SK-N-SH (cell line): ENCODE measurements at regions not wholly inside any gene's neighbourhood (a gene's known extent, or its start where the extent isn't known, plus 50 kb on each side); places are given as distances from the start of the nearest gene placed in this dataset.

Source experiments
- EZH2phosphoT487 ChIP-seq: fragments of 200-600 bp; sonication (generic); IDR thresholded peaks from 2 replicates; pipeline ENCODE4 v1.6.1; 2017; ENCODE audit warnings: low read depth, mixed run types, mild to moderate bottlenecking, antibody characterized with exemption, moderate library complexity, borderline replicate concordance
- POLR2AphosphoS5 ChIP-seq: IDR thresholded peaks from 2 replicates; pipeline ENCODE4 v1.6.1; 2012; ENCODE audit warnings: low read depth, low read length
- RCOR1 ChIP-seq: fragments of 150-350 bp; IDR thresholded peaks from 2 replicates; pipeline ENCODE4 v1.6.1; 2017; ENCODE audit warnings: antibody characterized with exemption, low read length
- TAF1 ChIP-seq: IDR thresholded peaks from 2 replicates; pipeline ENCODE4 v1.6.1; 2012; ENCODE audit warnings: low read depth, mild to moderate bottlenecking, low read length, moderate library complexity, borderline replicate concordance
- TF ChIP-seq, protein P1 (sequence below): fragments of 200-600 bp; sonication (generic); IDR thresholded peaks from 2 replicates; pipeline ENCODE4 v1.6.1; 2017; ENCODE audit warnings: antibody characterized with exemption, mild to moderate bottlenecking, moderate library complexity

DNA sequence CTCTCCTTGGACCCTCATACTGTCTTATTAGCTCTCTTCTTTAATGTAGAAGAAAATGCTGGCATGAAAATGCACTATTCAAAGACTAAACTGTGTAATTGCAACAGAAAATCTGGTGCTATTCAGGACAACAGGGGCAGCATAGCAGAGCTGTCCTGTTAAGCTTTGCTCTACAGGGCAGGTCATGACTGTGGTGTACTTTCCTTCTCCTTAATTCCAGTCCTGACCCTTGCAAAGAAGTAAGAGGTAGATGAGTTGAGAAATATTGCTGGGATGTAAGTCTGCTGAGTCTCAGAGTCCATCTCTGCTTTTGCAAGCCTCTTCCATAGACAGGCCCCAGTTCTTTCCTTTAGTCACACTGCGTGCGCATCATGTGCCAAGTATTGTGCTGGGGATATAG lies 52.6 kb upstream of the STK38L start:
- TF ChIP-seq, protein P1, sequence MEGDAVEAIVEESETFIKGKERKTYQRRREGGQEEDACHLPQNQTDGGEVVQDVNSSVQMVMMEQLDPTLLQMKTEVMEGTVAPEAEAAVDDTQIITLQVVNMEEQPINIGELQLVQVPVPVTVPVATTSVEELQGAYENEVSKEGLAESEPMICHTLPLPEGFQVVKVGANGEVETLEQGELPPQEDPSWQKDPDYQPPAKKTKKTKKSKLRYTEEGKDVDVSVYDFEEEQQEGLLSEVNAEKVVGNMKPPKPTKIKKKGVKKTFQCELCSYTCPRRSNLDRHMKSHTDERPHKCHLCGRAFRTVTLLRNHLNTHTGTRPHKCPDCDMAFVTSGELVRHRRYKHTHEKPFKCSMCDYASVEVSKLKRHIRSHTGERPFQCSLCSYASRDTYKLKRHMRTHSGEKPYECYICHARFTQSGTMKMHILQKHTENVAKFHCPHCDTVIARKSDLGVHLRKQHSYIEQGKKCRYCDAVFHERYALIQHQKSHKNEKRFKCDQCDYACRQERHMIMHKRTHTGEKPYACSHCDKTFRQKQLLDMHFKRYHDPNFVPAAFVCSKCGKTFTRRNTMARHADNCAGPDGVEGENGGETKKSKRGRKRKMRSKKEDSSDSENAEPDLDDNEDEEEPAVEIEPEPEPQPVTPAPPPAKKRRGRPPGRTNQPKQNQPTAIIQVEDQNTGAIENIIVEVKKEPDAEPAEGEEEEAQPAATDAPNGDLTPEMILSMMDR = no peak
- TF ChIP-seq EZH2phosphoT487 = no peak
- TF ChIP-seq POLR2AphosphoS5 = no peak
- no peak for TF ChIP-seq TAF1
- TF ChIP-seq RCOR1 = no peak
